GM18526 (cell line): ENCODE measurements at regions not wholly inside any gene's neighbourhood (a gene's known extent, or its start where the extent isn't known, plus 50 kb on each side); places are given as distances from the start of the nearest gene placed in this dataset.

Experiments
- POLR2A ChIP-seq: IDR thresholded peaks from 3 replicates; pipeline ENCODE4 v1.6.1; 2011; ENCODE audit not compliant: insufficient read length; ENCODE audit errors: extremely low read depth

- TF ChIP-seq POLR2A: no peak
Measured at GRCh38 chr6:166754218-166755030, 127.4 kb upstream of the RPS6KA2 start.

- no peak for TF ChIP-seq POLR2A
Measured at GRCh38 chr6:166752928-166753721, 126.1 kb upstream of the RPS6KA2 start.

GRCh38 chr6:166752097-166752496 is 125.0 kb upstream of the RPS6KA2 start:
- no peak for TF ChIP-seq POLR2A

- TF ChIP-seq POLR2A: no peak
Measured at GRCh38 chr6:166751051-166751595, 124.1 kb upstream of the RPS6KA2 start.

- no peak for TF ChIP-seq POLR2A
Measured at GRCh38 chr6:166750108-166750793, 123.2 kb upstream of the RPS6KA2 start.

- TF ChIP-seq POLR2A: no peak
Measured at GRCh38 chr6:166749666-166750065, 122.6 kb upstream of the RPS6KA2 start.

- no peak for TF ChIP-seq POLR2A
Measured at GRCh38 chr6:166747644-166748595, 120.9 kb upstream of the RPS6KA2 start.

- no peak for TF ChIP-seq POLR2A
Measured at GRCh38 chr6:166745801-166746668, 119.0 kb upstream of the RPS6KA2 start.

GRCh38 chr6:166744223-166745134 is 117.4 kb upstream of the RPS6KA2 start:
- no peak for TF ChIP-seq POLR2A

GRCh38 chr6:166743406-166744222 is 116.6 kb upstream of the RPS6KA2 start:
- no peak for TF ChIP-seq POLR2A

- TF ChIP-seq POLR2A: no peak
Measured at GRCh38 chr6:166742981-166743380, 115.9 kb upstream of the RPS6KA2 start.

GRCh38 chr6:166739976-166740318 is 112.9 kb upstream of the RPS6KA2 start:
- no peak for TF ChIP-seq POLR2A
